ENCODE measurements at regions not wholly inside any gene's neighbourhood (a gene's known extent, or its start where the extent isn't known, plus 50 kb on each side); places are given as distances from the start of the nearest gene placed in this dataset.

DNA sequence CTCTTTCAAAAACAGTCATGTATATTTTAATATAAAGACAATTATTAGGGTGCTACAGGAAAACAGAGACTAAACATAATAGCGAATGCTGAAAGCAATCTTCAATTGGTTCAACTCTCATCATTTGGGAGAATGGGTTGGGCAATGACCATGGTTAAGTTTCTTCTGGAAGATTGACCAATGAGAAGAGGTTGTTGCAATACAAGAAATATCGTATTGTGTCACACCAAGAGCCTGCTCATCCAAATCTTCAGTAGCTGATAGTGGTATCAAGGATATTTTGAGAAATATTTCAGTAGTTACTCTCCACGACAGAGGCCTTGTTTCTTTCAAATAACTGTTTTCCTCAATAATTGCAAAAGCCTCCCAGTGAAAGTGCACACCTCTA, 83.0 kb upstream of the FNDC3A start:
- DNase-seq, result no peak

- DNase-seq, result no peak
These were observed 79.4 kb upstream of the FNDC3A start for GRCh38 chr13:48896312-48896711.

GRCh38 chr13:48901781-48902180, 73.9 kb upstream of the FNDC3A start:
- DNase-seq, result no peak

- DNase-seq, result no peak
These were observed 73.3 kb upstream of the FNDC3A start for GRCh38 chr13:48902368-48902767.

DNA sequence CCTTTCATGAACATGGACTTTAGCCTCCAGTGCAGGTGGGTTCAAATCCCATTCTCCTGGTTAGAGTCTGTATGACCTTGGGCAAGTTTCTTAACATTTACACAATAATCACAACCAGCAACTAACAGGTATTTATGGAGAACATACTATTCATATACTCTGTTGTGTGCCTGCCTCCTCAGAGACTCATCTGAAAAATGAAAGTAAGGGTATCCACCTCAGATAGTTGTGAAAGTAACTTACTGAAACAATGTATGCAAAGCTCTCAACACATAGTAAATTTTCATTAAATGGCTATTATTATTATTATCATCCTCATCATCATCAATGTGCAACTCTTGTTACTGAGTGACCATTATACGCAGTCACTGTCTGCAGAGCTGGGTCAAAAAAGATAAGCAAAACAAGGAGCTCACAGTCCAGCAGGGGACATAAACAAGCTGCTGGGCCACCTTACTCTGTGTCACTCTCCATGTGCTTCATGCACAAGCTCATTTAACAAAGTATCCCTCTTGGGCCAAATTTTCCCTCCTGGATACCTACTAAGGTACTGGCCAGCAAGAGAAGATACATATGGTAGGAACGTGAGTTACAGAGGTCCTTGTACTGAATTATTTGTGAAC, 70.9 kb upstream of the FNDC3A start:
- DNase-seq, result no peak

- DNase-seq, result no peak
These were observed 69.5 kb upstream of the FNDC3A start for GRCh38 chr13:48906200-48906599.

- no peak for DNase-seq
These were observed 67.2 kb upstream of the FNDC3A start for GRCh38 chr13:48908381-48909055.

- DNase-seq, result no peak
These were observed 66.7 kb upstream of the FNDC3A start for GRCh38 chr13:48909056-48909389.

DNA sequence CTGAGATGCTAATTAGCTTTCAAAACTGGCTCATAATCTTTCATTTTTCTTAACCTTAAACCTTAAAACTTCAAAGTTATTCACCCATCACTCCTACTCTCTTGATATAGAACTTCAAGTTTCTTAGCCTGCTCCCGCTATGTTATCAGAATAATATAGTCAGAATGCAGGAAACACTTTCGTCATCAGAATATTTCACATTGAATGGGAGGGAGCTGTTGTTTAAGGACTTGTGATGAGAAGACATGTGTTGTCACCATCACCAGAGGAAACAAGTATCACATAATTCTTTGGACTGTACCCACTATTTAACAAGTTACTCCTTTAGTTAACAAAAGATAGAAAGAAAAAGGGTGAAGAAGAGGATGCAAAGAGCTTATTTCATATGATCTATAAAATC, 65.0 kb upstream of the FNDC3A start:
- DNase-seq, result no peak

GRCh38 chr13:48919751-48920150, 56.0 kb upstream of the FNDC3A start:
- no peak for DNase-seq

- DNase-seq, result no peak
These were observed 55.0 kb upstream of the FNDC3A start for GRCh38 chr13:48920730-48921129.

DNA sequence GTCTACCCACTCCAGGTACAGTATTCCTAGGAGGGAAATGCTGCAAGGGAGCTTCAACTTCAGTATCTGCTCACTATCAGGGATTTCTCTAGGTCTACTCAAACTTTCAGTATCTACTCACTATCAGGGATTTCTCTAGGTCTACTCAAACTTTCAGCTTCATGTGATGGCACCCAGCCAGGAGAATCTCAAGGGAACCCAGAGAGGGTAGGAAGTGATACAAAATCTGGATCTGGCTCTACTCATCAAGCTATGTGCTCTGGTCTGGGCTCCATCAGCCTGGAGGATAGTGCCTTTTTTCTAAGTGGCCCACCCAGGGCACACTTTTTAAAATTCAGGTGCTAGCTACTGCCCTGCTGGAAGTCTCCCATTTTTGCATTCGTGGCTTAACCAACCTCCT, 52.3 kb upstream of the FNDC3A start:
- DNase-seq, result no peak

DNA sequence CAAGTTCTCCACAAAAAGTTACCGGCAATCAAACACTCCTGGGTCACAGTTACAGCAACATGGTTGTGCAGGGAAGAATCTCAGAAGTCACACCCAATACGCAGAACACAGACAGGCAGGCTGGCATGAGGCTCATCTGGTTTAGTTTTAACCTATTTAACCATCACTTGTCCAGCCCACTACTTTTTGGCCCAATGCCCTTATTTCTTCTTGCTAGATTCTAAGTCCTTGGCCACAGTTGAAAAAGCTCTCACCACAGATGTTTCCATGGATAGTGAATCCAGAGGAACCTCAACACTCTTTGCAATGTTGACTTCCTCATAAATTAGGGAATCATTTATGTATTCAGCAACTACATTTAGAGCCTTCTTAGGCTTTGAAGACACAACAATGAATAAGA, 50.7 kb upstream of the FNDC3A start:
- no peak for DNase-seq
